GM18499 (cell line): ENCODE measurements at regions not wholly inside any gene's neighbourhood (a gene's known extent, or its start where the extent isn't known, plus 50 kb on each side); places are given as distances from the start of the nearest gene placed in this dataset.

Experiments
- ATAC-seq: cut with Tn5 transposase; IDR thresholded peaks from one replicate; pipeline ENCODE4 v1.9.1; 2021; ENCODE audit warnings: moderate number of reproducible peaks; ENCODE audit not compliant: insufficient read depth, unreplicated experiment

GRCh38 chr7:132733860-132734259, 157.6 kb upstream of the PLXNA4 start:
- ATAC-seq, result no peak

- ATAC-seq, result no peak
These were observed 156.1 kb upstream of the PLXNA4 start for GRCh38 chr7:132732321-132732865.

- no peak for ATAC-seq
These were observed 153.8 kb upstream of the PLXNA4 start for GRCh38 chr7:132730105-132730504.

GRCh38 chr7:132723506-132724081, 147.3 kb upstream of the PLXNA4 start:
- ATAC-seq, result no peak

- ATAC-seq, result no peak
These were observed 144.6 kb upstream of the PLXNA4 start for GRCh38 chr7:132720835-132721234.

- no peak for ATAC-seq
These were observed 137.6 kb upstream of the PLXNA4 start for GRCh38 chr7:132713893-132714292.

GRCh38 chr7:132709971-132710567, 133.8 kb upstream of the PLXNA4 start:
- no peak for ATAC-seq

GRCh38 chr7:132708470-132708869, 132.2 kb upstream of the PLXNA4 start:
- ATAC-seq, result no peak

- no peak for ATAC-seq
These were observed 128.9 kb upstream of the PLXNA4 start for GRCh38 chr7:132705146-132705545.

GRCh38 chr7:132703742-132704141, 127.5 kb upstream of the PLXNA4 start:
- no peak for ATAC-seq

GRCh38 chr7:132697003-132697402, 120.7 kb upstream of the PLXNA4 start:
- no peak for ATAC-seq

GRCh38 chr7:132696332-132696731, 120.1 kb upstream of the PLXNA4 start:
- ATAC-seq, result no peak

GRCh38 chr7:132691201-132691600, 114.9 kb upstream of the PLXNA4 start:
- no peak for ATAC-seq

- no peak for ATAC-seq
These were observed 113.9 kb upstream of the PLXNA4 start for GRCh38 chr7:132690174-132690573.

GRCh38 chr7:132687981-132688383, 111.7 kb upstream of the PLXNA4 start:
- ATAC-seq, result no peak

- ATAC-seq, result no peak
These were observed 110.7 kb upstream of the PLXNA4 start for GRCh38 chr7:132687016-132687415.

GRCh38 chr7:132685277-132685676, 109.0 kb upstream of the PLXNA4 start:
- no peak for ATAC-seq

- ATAC-seq, result no peak
These were observed 107.8 kb upstream of the PLXNA4 start for GRCh38 chr7:132683896-132684690.

- ATAC-seq, result no peak
These were observed 105.7 kb upstream of the PLXNA4 start for GRCh38 chr7:132681951-132682350.

GRCh38 chr7:132680590-132680989, 104.3 kb upstream of the PLXNA4 start:
- no peak for ATAC-seq

GRCh38 chr7:132678656-132679055, 102.4 kb upstream of the PLXNA4 start:
- no peak for ATAC-seq
